Heart right ventricle (tissue), 16 donors: ENCODE measurements at regions not wholly inside any gene's neighbourhood (a gene's known extent, or its start where the extent isn't known, plus 50 kb on each side); places are given as distances from the start of the nearest gene placed in this dataset.

ENCODE experiments used
- ATAC-seq, 8 donors: fragments of 200-7000 bp; cut with Tn5 transposase; one replicate each; pipeline ENCODE4 v1.9.1; 2020; ENCODE audit warnings: mild to moderate bottlenecking in 8 of 8, moderate library complexity in 8 of 8, moderate number of reproducible peaks in 1 of 8
- DNase-seq, 2 donors: peaks; one replicate each; pipeline ENCODE4 v3.0.0-alpha.2; 2020
- H3K27ac ChIP-seq, 10 donors: fragments of 200-600 bp; sonication (generic) in 2 of 10; one replicate each; pipeline versions ENCODE4 v1.5.0 to v1.8.0; 2020 to 2022; ENCODE audit warnings: mild to moderate bottlenecking in 3 of 10
- H3K27me3 ChIP-seq, 7 donors: fragments of 200-600 bp; one replicate each; pipeline ENCODE4 v1.8.0; 2021 to 2022; ENCODE audit warnings: mild to moderate bottlenecking in 2 of 7
- H3K36me3 ChIP-seq, 9 donors: fragments of 200-600 bp; sonication (generic) in 1 of 9; one replicate each; pipeline versions ENCODE4 v1.5.0 to v1.8.0; 2020 to 2022; ENCODE audit warnings: mild to moderate bottlenecking in 2 of 9
- H3K4me1 ChIP-seq, 9 donors: fragments of 200-600 bp; sonication (generic) in 1 of 9; one replicate each; pipeline versions ENCODE4 v1.5.0 to v1.8.0; 2020 to 2022; ENCODE audit warnings: mild to moderate bottlenecking in 4 of 9
- H3K4me3 ChIP-seq, 10 donors: fragments of 200-600 bp; sonication (generic) in 2 of 10; one replicate each; pipeline versions ENCODE4 v1.5.0 to v1.8.0; 2020 to 2022; ENCODE audit warnings: mild to moderate bottlenecking in 7 of 10, moderate library complexity in 2 of 10
- H3K9me3 ChIP-seq, 11 donors: fragments of 200-600 bp in 10 of 11; sonication (generic) in 2 of 11; one replicate each; pipeline versions ENCODE4 v1.5.0 to v1.8.0; 2013 to 2022; ENCODE audit warnings: mild to moderate bottlenecking in 2 of 11, control low read depth in 1 of 11, moderate library complexity in 1 of 11
- CTCF ChIP-seq, 9 donors: fragments of 200-600 bp; sonication (generic) in 2 of 9; IDR thresholded peaks; one replicate each; pipeline versions ENCODE4 v1.5.0 to v1.8.0; 2021 to 2022; ENCODE audit warnings: antibody characterized with exemption in 9 of 9, mild to moderate bottlenecking in 5 of 9, moderate library complexity in 1 of 9
- WGBS, 2 donors: extraction: QIAGEN DNeasy Blood & Tissue Kit; methylation state at CpG; one replicate each; pipeline ENCODE4 v1.1.7; 2013; ENCODE audit warnings: inconsistent platforms in 1 of 2; 5-methylcytosine and 5-hydroxymethylcytosine counted together
- intact Hi-C, 10 donors: fragments of 100-400 bp; cut with DNase I; formaldehyde crosslinking; loops; one replicate each; pipeline versions ENCODE4 v1.11.1 to v1.14.2; 2022
- donor health status: Arrhythmogenic right ventricular cardiomyopathy.
- donor health status: ischemic (EF 13 %, LVEDD 7.1; RV severe dilation, severe dysfunction).
- donor health status: healthy with polysubstance abuse.
- donor health status: DM: no; HTN: yes; CAD: no.
- donor health status: DM: no; HTN: no; CAD: no.
- donor health status: ischemic (EF 25% LVEDD 6.9; RV normal size, moderate dysfunction).
- donor health status: ischemic (EF 25% LVEDD 5.7; RV mildly dilated, moderate dysfunction).
- donor health status: healthy.
- donor health status: DM: yes; HTN: yes; CAD: no.
- donor health status: Ischemic cardiomyopathy.
- donor health status: ischemic (EF 35%, LVEDD 5.7; RV mildly dilated, moderate dysfunction).
- donor health status: nonischemic (EF 11% LVEDD 7.7; RV severe dilation, severe dysfunction).
- donor health status: DM: yes; HTN: yes; CAD: no.
- donor health status: PGD.
- donor health status: ischemic (EF 29% LVEDD 5.4; RV normal size, mild dysfunction).
- donor health status: nonischemic (EF 23%, LVEDD 6.1; RV moderate dilation, normal function).

GRCh38 chr6:74115674-74116073 lies 419.7 kb downstream of the CD109 start:
- ATAC-seq (peak in 1 of 8 donors; percentile 50), DNase-seq (no peak)
- TF ChIP-seq CTCF (IDR thresholded peaks at IDR 0.05) = no peak
- peaks cover 0 to 5% (median 0%) of the 10 kb centered on the region in 11 donors for H3K9me3 ChIP-seq
- H3K27me3 ChIP-seq = no peaks in the 10 kb centered on the region
- H3K36me3 ChIP-seq = no peaks in the 10 kb centered on the region
- intact Hi-C loops = no loop called here
- H3K27ac ChIP-seq = no peak overlapping the region
- no peaks in the 10 kb centered on the region for H3K4me1 ChIP-seq
- 69 to 80% methylated on average over 3 of the region's 3 CpGs for WGBS, 2 donors
- no peak overlapping the region for H3K4me3 ChIP-seq

DNA sequence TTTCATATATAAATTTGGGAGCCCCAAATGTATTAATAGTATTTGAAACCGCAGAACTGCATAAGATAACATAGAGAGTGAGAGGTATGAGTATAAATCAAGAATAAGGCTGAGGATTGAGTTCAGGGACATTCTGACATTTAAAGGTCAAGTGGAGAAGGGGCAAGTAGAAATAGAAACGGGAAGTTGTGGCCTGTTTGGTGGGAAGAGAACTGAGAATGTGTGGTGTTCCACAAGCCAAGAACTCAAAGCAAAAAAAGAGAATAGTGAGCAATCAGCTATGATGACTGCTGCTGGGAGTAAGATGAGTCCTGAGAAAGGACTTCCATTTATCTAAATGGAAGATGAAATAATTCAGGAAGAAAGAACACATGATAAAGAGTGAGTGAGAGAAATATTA lies 418.4 kb downstream of the CD109 start:
- H3K4me1 ChIP-seq = no peaks in the 10 kb centered on the region
- WGBS, 2 donors = 76 to 79% methylated on average over 2 of the region's 2 CpGs
- H3K4me3 ChIP-seq = no peak overlapping the region
- DNase-seq = no peak
- intact Hi-C loops = no loop called here
- no peaks in the 10 kb centered on the region for H3K27me3 ChIP-seq
- H3K27ac ChIP-seq = no peak overlapping the region
- no peak for TF ChIP-seq CTCF (IDR thresholded peaks at IDR 0.05)
- H3K9me3 ChIP-seq = peaks cover 0 to 5% (median 0%) of the 10 kb centered on the region in 11 donors
- ATAC-seq = no peak
- no peaks in the 10 kb centered on the region for H3K36me3 ChIP-seq

DNA sequence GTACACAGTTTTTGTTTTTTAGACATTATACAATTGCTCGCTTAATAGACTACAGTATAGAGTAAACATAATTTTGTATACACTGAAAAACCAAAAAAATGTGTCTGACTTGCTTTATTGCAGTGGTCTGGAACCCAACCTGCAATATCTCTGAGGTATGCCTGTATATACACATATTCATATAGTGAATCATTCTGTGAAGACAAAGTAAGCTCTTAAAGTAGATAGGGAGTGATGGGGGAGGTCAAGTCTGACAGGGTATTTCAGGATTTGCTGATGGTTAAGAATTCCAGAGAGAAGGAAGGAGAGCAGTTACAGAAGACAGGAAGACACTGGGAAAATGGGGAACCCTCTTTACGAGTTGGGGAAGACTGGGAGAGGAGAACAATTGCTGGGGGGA lies 417.9 kb downstream of the CD109 start:
- Histone ChIP-seq H3K4me3 (no peak overlapping the region), H3K9me3 (peaks cover 0 to 5% (median 0%) of the 10 kb centered on the region in 11 donors), H3K27ac (no peak overlapping the region), H3K36me3 (no peaks in the 10 kb centered on the region), H3K27me3 (no peaks in the 10 kb centered on the region), H3K4me1 (no peaks in the 10 kb centered on the region)
- WGBS, 2 donors = 86 to 89% methylated on average over 2 of the region's 2 CpGs
- ATAC-seq (no peak), DNase-seq (no peak)
- TF ChIP-seq CTCF (IDR thresholded peaks at IDR 0.05) = no peak
- intact Hi-C loops = no loop called here

GRCh38 chr6:74103417-74103816 lies 407.4 kb downstream of the CD109 start:
- ATAC-seq (no peak), DNase-seq (no peak)
- H3K4me3 ChIP-seq = no peak overlapping the region
- TF ChIP-seq CTCF (IDR thresholded peaks at IDR 0.05) = no peak
- peaks cover 0 to 3% (median 0%) of the 10 kb centered on the region in 11 donors for H3K9me3 ChIP-seq
- no peaks in the 10 kb centered on the region for H3K4me1 ChIP-seq
- H3K27ac ChIP-seq = no peak overlapping the region
- H3K27me3 ChIP-seq = no peaks in the 10 kb centered on the region
- intact Hi-C loops = no loop called here
- no peaks in the 10 kb centered on the region for H3K36me3 ChIP-seq
